ENCODE measurements at regions not wholly inside any gene's neighbourhood (a gene's known extent, or its start where the extent isn't known, plus 50 kb on each side); places are given as distances from the start of the nearest gene placed in this dataset.

DNA sequence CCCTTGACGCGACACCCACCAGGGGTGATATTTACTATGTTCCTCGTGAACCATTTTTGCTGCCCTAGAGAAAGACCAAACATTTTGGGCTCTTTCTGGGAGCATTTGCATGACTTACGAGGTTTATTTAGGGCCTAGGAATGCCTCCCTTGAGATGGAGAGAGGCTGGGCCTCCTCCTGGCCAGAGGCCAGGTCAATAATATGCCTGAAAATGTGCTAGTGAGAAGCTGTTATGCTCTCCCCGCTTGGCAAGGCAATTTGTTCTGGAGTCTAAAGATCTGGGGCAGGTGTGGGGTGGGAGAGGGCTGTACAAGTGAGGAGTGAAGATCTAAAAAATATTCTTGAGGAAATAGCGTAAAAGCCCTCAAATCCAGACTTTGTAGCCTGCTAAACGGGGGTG, 587.3 kb upstream of the CDH5 start:
- Histone ChIP-seq H3K9me3 (no peaks in the 10 kb centered on the region), H3K27me3 (no peaks in the 10 kb centered on the region), H3K4me3 (no peak overlapping the region), H3K27ac (no peak overlapping the region), H3K36me3 (no peaks in the 10 kb centered on the region), H3K4me1 (no peaks in the 10 kb centered on the region)
- TF ChIP-seq POLR2A (IDR thresholded peaks at IDR 0.05) (no peak), POLR2AphosphoS5 (IDR thresholded peaks at IDR 0.05) (no peak)
- TF ChIP-seq, protein P1, sequence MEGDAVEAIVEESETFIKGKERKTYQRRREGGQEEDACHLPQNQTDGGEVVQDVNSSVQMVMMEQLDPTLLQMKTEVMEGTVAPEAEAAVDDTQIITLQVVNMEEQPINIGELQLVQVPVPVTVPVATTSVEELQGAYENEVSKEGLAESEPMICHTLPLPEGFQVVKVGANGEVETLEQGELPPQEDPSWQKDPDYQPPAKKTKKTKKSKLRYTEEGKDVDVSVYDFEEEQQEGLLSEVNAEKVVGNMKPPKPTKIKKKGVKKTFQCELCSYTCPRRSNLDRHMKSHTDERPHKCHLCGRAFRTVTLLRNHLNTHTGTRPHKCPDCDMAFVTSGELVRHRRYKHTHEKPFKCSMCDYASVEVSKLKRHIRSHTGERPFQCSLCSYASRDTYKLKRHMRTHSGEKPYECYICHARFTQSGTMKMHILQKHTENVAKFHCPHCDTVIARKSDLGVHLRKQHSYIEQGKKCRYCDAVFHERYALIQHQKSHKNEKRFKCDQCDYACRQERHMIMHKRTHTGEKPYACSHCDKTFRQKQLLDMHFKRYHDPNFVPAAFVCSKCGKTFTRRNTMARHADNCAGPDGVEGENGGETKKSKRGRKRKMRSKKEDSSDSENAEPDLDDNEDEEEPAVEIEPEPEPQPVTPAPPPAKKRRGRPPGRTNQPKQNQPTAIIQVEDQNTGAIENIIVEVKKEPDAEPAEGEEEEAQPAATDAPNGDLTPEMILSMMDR (IDR thresholded peaks at IDR 0.05): no peak
- DNase-seq (ENCODE audit: low spot score in 2 of 2): no peak
- intact Hi-C loops (cut with DNase I; ENCODE audit: low total_unique reads): no loop called here

DNA sequence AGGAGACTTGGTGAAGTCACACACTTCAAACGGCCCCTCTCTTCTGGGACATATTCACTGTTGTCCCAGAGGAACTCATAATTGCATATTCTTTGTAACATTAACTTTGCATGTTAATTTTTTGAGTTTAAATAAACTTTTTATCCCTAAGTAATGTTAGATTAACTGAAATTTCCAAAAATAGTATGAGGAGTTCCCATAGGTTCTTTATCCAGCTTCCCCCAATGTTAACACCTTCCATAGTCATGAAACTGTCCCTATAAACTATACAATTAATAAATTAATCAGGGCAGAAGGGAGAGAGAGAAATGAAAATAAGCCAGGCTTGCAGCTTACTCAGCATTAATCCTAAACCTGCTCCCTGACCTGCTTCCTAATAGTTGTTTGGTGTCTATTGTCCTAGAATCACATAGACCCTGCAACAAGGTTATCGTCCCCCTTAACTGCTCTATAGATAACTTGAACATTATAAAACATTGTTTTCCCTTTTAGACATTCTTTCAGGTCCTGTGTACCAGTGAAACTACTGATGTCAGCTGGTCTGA, 589.8 kb upstream of the CDH5 start:
- Histone ChIP-seq H3K27me3 (no peaks in the 10 kb centered on the region), H3K9me3 (no peaks in the 10 kb centered on the region), H3K4me1 (no peaks in the 10 kb centered on the region), H3K36me3 (no peaks in the 10 kb centered on the region), H3K27ac (no peak overlapping the region), H3K4me3 (no peak overlapping the region)
- intact Hi-C loops (cut with DNase I; ENCODE audit: low total_unique reads): no loop called here
- DNase-seq (ENCODE audit: low spot score in 2 of 2): no peak
- TF ChIP-seq POLR2AphosphoS5 (IDR thresholded peaks at IDR 0.05) (no peak), POLR2A (IDR thresholded peaks at IDR 0.05) (no peak)
- TF ChIP-seq, protein P1 (IDR thresholded peaks at IDR 0.05): no peak

DNA sequence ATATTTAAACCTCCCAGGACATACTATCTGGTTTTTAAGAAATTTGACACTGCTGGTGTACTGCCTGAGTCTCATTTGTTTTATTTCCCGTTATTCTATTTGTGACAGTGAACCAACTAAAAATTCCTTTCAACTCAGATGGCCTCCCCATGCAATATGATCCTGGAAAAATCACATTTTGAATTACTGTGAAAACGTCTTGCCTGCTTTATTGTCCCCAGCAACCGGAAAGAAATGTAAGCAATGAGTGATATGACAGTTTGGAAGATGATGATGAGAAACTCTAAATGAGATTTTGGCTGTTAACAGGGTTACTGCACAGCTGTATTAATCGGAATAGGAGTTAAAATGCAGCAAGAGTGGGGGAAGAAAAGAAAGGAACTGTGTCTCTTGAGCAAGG, 590.7 kb upstream of the CDH5 start:
- H3K36me3 ChIP-seq: no peaks in the 10 kb centered on the region
- no peak overlapping the region for H3K27ac ChIP-seq
- peaks cover 0 to 3% of the 10 kb centered on the region in 2 donors for H3K9me3 ChIP-seq
- H3K27me3 ChIP-seq: no peaks in the 10 kb centered on the region
- no peak for DNase-seq (ENCODE audit: low spot score in 2 of 2)
- intact Hi-C loops (cut with DNase I; ENCODE audit: low total_unique reads): no loop called here
- H3K4me3 ChIP-seq: no peak overlapping the region
- TF ChIP-seq, protein P1 (IDR thresholded peaks at IDR 0.05): no peak
- TF ChIP-seq POLR2A (IDR thresholded peaks at IDR 0.05) (no peak), POLR2AphosphoS5 (IDR thresholded peaks at IDR 0.05) (no peak)
- no peaks in the 10 kb centered on the region for H3K4me1 ChIP-seq

DNA sequence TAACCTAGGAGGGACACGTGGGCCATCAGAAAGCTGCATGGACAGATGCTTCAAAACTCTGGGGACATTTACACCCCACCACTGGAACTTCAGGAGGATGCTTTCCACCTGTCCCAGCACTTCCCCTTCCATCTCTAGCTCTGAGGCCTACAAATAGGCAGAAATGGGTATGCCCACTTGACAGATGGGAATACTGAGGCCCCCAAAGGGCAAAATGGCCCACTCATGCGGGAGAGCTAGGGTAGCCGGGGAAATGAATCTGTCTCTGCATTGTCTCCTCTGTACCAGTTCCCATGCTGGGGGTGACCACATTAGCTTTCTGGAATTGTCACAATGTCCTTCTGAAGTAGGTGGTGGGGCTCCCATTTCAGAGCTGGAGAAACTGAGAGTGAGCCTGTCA, 592.1 kb upstream of the CDH5 start:
- H3K4me1 ChIP-seq: no peaks in the 10 kb centered on the region
- intact Hi-C loops (cut with DNase I; ENCODE audit: low total_unique reads): no loop called here
- no peak for DNase-seq (ENCODE audit: low spot score in 2 of 2)
- H3K4me3 ChIP-seq: no peak overlapping the region
- H3K36me3 ChIP-seq: no peaks in the 10 kb centered on the region
- H3K27ac ChIP-seq: no peak overlapping the region
- H3K9me3 ChIP-seq: peaks cover 0 to 11% of the 10 kb centered on the region in 2 donors
- H3K27me3 ChIP-seq: no peaks in the 10 kb centered on the region
- no peak for TF ChIP-seq POLR2AphosphoS5 (IDR thresholded peaks at IDR 0.05)
- TF ChIP-seq, protein P1 (IDR thresholded peaks at IDR 0.05): no peak
- TF ChIP-seq POLR2A (IDR thresholded peaks at IDR 0.05): no peak

DNA sequence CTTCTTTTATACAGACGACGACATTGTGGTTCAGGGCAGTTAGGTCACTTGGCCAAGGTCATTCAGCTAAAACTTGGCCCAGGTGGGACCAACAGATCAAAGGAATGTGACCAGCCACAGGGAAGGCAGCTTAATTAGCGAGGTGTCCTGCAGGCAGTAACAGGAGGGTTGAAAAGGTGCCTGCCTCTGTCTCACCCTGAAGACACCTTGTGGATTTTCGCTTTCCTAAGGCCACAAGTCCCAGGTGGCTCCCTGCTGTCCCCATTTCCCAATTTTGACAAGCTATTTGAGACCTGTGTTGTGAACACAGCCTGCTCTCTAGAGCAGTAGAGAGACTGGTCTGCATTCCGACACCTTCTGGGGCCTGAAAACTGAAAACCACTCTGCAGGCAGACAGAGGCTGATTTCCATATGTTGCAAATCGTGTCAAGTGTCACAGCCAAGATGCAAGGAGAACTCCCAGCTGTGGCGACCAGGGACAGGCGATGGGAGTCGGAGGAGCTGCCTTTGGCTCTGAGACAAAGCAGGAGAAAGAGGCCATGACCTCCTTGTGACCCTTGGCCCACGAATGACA, 593.1 kb upstream of the CDH5 start:
- Histone ChIP-seq H3K36me3 (no peaks in the 10 kb centered on the region), H3K27ac (no peak overlapping the region), H3K4me1 (no peaks in the 10 kb centered on the region), H3K4me3 (no peak overlapping the region), H3K9me3 (peaks cover 0 to 11% of the 10 kb centered on the region in 2 donors), H3K27me3 (no peaks in the 10 kb centered on the region)
- intact Hi-C loops (cut with DNase I; ENCODE audit: low total_unique reads): no loop called here
- DNase-seq (ENCODE audit: low spot score in 2 of 2): no peak
- TF ChIP-seq POLR2AphosphoS5 (IDR thresholded peaks at IDR 0.05) (no peak), POLR2A (IDR thresholded peaks at IDR 0.05) (no peak)

All from breast epithelium (tissue), 4 donors.